ENCODE measurements at regions not wholly inside any gene's neighbourhood (a gene's known extent, or its start where the extent isn't known, plus 50 kb on each side); places are given as distances from the start of the nearest gene placed in this dataset.

- peaks cover 0 to 21% of the 10 kb centered on the region in 2 experiments; a peak in 2 of 4 replicates for H3K79me1 ChIP-seq (ENCODE audit: low read depth in 1 of 2, low read length in 2 of 2)
- POLR2A ChIA-PET (ENCODE audit: unreplicated experiment) = no interaction called here
- no peak overlapping the region for H3K4me3 ChIP-seq (ENCODE audit: insufficient read depth, low read depth, low read length)
- H3K9me1 ChIP-seq (ENCODE audit: insufficient read depth, low read length) = peaks cover 7% of the 10 kb centered on the region
- no peaks in the 10 kb centered on the region; the same call in 1 of the 2 replicates for H4K20me1 ChIP-seq (ENCODE audit: insufficient read depth, low read length)
- H3K4me1 ChIP-seq (ENCODE audit: control insufficient read depth, insufficient read depth, low read length) = peaks cover 8% of the 10 kb centered on the region; the same call in 1 of the 2 replicates
- CTCF ChIA-PET = no interaction called here
- dilution Hi-C loops (cut with HindIII; ENCODE audit: low sequenced_read_pairs, unreplicated experiment) (no loop called here), in situ Hi-C loops (cut with MboI; ENCODE audit: low sequenced_read_pairs) (loop anchor here (25.0 kb wide), 1 partner anchor 603 kb away; no protein-coding TSS in a partner anchor), intact Hi-C loops (cut with micrococcal nuclease) (no loop called here)
- no peak overlapping the region; the same call in 1 of the 2 replicates for H3K4ac ChIP-seq (ENCODE audit: low read depth, low read length)
- peak overlapping the region; percentile 16; the same call in 1 of the 2 replicates for H3K23ac ChIP-seq (ENCODE audit: low read depth, low read length)
- no peak overlapping the region for H2BK5ac ChIP-seq (ENCODE audit: low read depth, low read length, poor library complexity, severe bottlenecking)
- TF ChIP-seq MXI1 (IDR thresholded peaks at IDR 0.05; ENCODE audit: borderline replicate concordance, low read depth, low read length) (no peak), MAFK (IDR thresholded peaks at IDR 0.05; ENCODE audit: low read depth, low read length) (no peak), ELK1 (IDR thresholded peaks at IDR 0.05; ENCODE audit: borderline replicate concordance, low read depth, low read length) (no peak), CHD1 (IDR thresholded peaks at IDR 0.05; ENCODE audit: low read depth, low read length) (no peak), CTCF (conservative IDR thresholded peaks at IDR 0.05; ENCODE audit: low read depth, low read length) (no peak), NFE2L2 (IDR thresholded peaks at IDR 0.05; ENCODE audit: low read depth, low read length) (no peak)
- BruUV-seq (replicated peaks) = no TSS peak
- H2BK15ac ChIP-seq (ENCODE audit: low read depth, low read length) = no peak overlapping the region
- no peak overlapping the region for H3K4me2 ChIP-seq (ENCODE audit: low read depth, low read length)
- no peak overlapping the region for H3K9ac ChIP-seq (ENCODE audit: low read depth, low read length)
- no peak overlapping the region for H2BK120ac ChIP-seq (ENCODE audit: low read depth, low read length)
- H3K18ac ChIP-seq (ENCODE audit: low read depth, low read length) = no peak overlapping the region
- no peak overlapping the region for H3K56ac ChIP-seq (ENCODE audit: extremely low read depth, insufficient read depth, low read length)
- no peaks in the 10 kb centered on the region for H3K27me3 ChIP-seq (ENCODE audit: control insufficient read depth, insufficient read depth, low read length)
- H2AK9ac ChIP-seq (replicated peaks; ENCODE audit: low read depth, low read length, poor library complexity) = no peak overlapping the region
- no peak overlapping the region for H4K91ac ChIP-seq (ENCODE audit: insufficient read depth, low read depth, low read length)
- WGBS, 2 experiments (ENCODE audit: extremely low coverage in 2 of 2, insufficient read length in 1 of 2) = no CpG with 5 or more reads among the region's 3 CpGs
- no peak overlapping the region for H2BK20ac ChIP-seq (ENCODE audit: low read depth, low read length)
- no peaks in the 10 kb centered on the region for H3K36me3 ChIP-seq (ENCODE audit: control insufficient read depth, insufficient read depth, low read length)
- no peak overlapping the region for H2AFZ ChIP-seq (replicated peaks; ENCODE audit: low read length, poor library complexity)
- no peak for ATAC-seq (ENCODE audit: low read depth)
- no peaks in the 10 kb centered on the region for H3K9me3 ChIP-seq (ENCODE audit: control insufficient read depth, insufficient read depth, low read length)
- no peak for DNase-seq
- H2AK5ac ChIP-seq (ENCODE audit: low read depth, low read length) = no peak overlapping the region
- H3K27ac ChIP-seq (ENCODE audit: insufficient read depth, low read length) = no peak overlapping the region
- no peak overlapping the region for H4K5ac ChIP-seq (ENCODE audit: low read depth, low read length)
- peak overlapping the region; percentile 52; the same call in 1 of the 2 replicates for H3K14ac ChIP-seq (replicated peaks; ENCODE audit: low read depth, low read length)
- no peak overlapping the region for H4K8ac ChIP-seq (ENCODE audit: low read depth in 2 of 2, low read length in 2 of 2)
Observed at GRCh38 chr13:99040536-99041131, 62.8 kb upstream of the DOCK9 start.
